ENCODE measurements at regions not wholly inside any gene's neighbourhood (a gene's known extent, or its start where the extent isn't known, plus 50 kb on each side); places are given as distances from the start of the nearest gene placed in this dataset.

DNA sequence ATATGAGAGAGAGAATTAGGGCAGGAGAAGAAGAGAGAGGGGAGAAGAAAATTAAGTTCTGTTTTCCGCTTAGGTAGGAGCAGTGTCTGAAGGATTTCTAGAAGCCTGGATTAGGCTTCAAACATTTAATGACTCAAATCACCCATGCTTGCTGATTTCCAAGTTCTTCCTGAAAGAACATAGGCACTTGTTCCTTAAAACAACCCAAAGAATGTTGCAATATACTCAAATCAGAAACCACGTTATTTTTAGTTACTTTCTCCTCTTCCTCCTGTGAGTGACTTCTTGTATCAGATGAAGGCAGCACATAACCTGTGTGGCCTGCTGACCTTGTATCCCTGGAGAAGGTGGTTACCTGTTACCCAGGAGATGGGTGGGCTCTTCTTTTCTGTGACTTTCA, 351.5 kb upstream of the KLF4 start:
- TF ChIP-seq, protein P1, sequence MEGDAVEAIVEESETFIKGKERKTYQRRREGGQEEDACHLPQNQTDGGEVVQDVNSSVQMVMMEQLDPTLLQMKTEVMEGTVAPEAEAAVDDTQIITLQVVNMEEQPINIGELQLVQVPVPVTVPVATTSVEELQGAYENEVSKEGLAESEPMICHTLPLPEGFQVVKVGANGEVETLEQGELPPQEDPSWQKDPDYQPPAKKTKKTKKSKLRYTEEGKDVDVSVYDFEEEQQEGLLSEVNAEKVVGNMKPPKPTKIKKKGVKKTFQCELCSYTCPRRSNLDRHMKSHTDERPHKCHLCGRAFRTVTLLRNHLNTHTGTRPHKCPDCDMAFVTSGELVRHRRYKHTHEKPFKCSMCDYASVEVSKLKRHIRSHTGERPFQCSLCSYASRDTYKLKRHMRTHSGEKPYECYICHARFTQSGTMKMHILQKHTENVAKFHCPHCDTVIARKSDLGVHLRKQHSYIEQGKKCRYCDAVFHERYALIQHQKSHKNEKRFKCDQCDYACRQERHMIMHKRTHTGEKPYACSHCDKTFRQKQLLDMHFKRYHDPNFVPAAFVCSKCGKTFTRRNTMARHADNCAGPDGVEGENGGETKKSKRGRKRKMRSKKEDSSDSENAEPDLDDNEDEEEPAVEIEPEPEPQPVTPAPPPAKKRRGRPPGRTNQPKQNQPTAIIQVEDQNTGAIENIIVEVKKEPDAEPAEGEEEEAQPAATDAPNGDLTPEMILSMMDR (conservative IDR thresholded peaks at IDR 0.05; ENCODE audit: low read length), result no peak
- no peak for TF ChIP-seq EZH2phosphoT487 (IDR thresholded peaks at IDR 0.05; ENCODE audit: borderline replicate concordance)

All from Loucy (cell line).